A549 (cell line): ENCODE measurements at regions not wholly inside any gene's neighbourhood (a gene's known extent, or its start where the extent isn't known, plus 50 kb on each side); places are given as distances from the start of the nearest gene placed in this dataset.

Source experiments
- ATAC-seq, 2 experiments: fragments of 200-7000 bp in 1 of 2; fragments of >200 bp in 1 of 2; cut with Nextera tagmentation in 1 of 2; cut with Tn5 transposase in 1 of 2; 3 replicates each; pipeline versions ENCODE4 v1.8.0 to v1.9.1; 2018 to 2020; ENCODE audit warnings: mild to moderate bottlenecking in 1 of 2, moderate library complexity in 1 of 2
- CTCF ChIA-PET: fragments of 300-600 bp; sonication (Branson Sonifier 250); formaldehyde crosslinking; extraction: SDS; loops from one replicate; lab custom pipeline; 2021; ENCODE audit warnings: antibody characterized with exemption, inconsistent platforms; lab: Yijun Ruan, JAX
- POLR2A ChIA-PET: fragments of 350-600 bp; formaldehyde crosslinking; extraction: SDS; loops from one replicate; lab custom pipeline; 2021; ENCODE audit warnings: antibody characterized with exemption, inconsistent platforms; lab: Yijun Ruan, JAX
- DNase-seq, 2 experiments: peaks; one replicate each; pipeline versions ENCODE4 v3.0.0 to v3.0.0-alpha.2; 2011 to 2016; ENCODE audit warnings: low read depth in 1 of 2, low spot score in 1 of 2
- FAIRE-seq: peaks from 2 replicates; lab custom pipeline; 2011; peaks lifted over from hg19 to GRCh38; lab: Jason Lieb, UNC
- H3K27ac ChIP-seq, 2 experiments: fragments of >200 bp; sonication (Bioruptor Twin); formaldehyde crosslinking; 3 replicates each; pipeline ENCODE4 v1.5.1; 2016 to 2017
- H3K4me1 ChIP-seq: fragments of >200 bp; sonication (Bioruptor Twin); formaldehyde crosslinking; 3 replicates; pipeline ENCODE4 v1.6.1; 2016
- H3K4me2 ChIP-seq: fragments of >200 bp; sonication (Bioruptor Twin); formaldehyde crosslinking; 3 replicates; pipeline ENCODE4 v1.6.1; 2016
- H3K4me3 ChIP-seq: fragments of >200 bp; sonication (Bioruptor Twin); formaldehyde crosslinking; 3 replicates; pipeline ENCODE4 v1.5.1; 2016
- H3K9me3 ChIP-seq: fragments of >200 bp; sonication (Bioruptor Twin); formaldehyde crosslinking; 3 replicates; pipeline ENCODE4 v1.6.1; 2016
- CHD4 ChIP-seq: fragments of 200-600 bp; sonication (generic); IDR thresholded peaks from 2 replicates; pipeline ENCODE4 v1.6.1; 2016; ENCODE audit warnings: antibody characterized with exemption, mild to moderate bottlenecking, borderline replicate concordance
- CTCF ChIP-seq: fragments of >200 bp; sonication (Bioruptor Twin); formaldehyde crosslinking; IDR thresholded peaks from 3 replicates; pipeline ENCODE4 v1.5.1; 2016
- ELK1 ChIP-seq: fragments of 150-350 bp; IDR thresholded peaks from 2 replicates; pipeline ENCODE4 v1.6.1; 2014; ENCODE audit warnings: low read depth, mild to moderate bottlenecking, low read length
- EP300 ChIP-seq, 2 experiments: fragments of >200 bp; sonication (Bioruptor Twin); formaldehyde crosslinking; IDR thresholded peaks; 2 replicates in 1 of 2; 3 replicates in 1 of 2; pipeline ENCODE4 v1.6.1; 2016 to 2017
- ESRRA ChIP-seq: fragments of 150-350 bp; IDR thresholded peaks from 2 replicates; pipeline ENCODE4 v1.6.1; 2014; ENCODE audit warnings: mild to moderate bottlenecking, low read length, borderline replicate concordance
- HES2 ChIP-seq: fragments of >200 bp; sonication (Bioruptor Twin); formaldehyde crosslinking; IDR thresholded peaks from 2 replicates; pipeline ENCODE4 v1.6.1; 2016
- HMGXB4 ChIP-seq: fragments of 250-450 bp; sonication (Bioruptor Pico); IDR thresholded peaks from 2 replicates; pipeline ENCODE4 v1.5.0; 2021; ENCODE audit warnings: mild to moderate bottlenecking, moderate library complexity, borderline replicate concordance
- HOXA7 ChIP-seq: fragments of 250-450 bp; sonication (Bioruptor Pico); IDR thresholded peaks from 2 replicates; pipeline ENCODE4 v1.5.0; 2020; ENCODE audit warnings: mild to moderate bottlenecking, moderate library complexity
- HOXB13 ChIP-seq: fragments of 250-450 bp; sonication (Bioruptor Pico); IDR thresholded peaks from 2 replicates; pipeline ENCODE4 v1.5.0; 2020; ENCODE audit warnings: low read depth, mild to moderate bottlenecking, moderate library complexity
- MAZ ChIP-seq: fragments of 150-350 bp; IDR thresholded peaks from 2 replicates; pipeline ENCODE4 v1.6.1; 2014; ENCODE audit warnings: antibody characterized with exemption, low read depth, low read length, borderline replicate concordance
- MYC ChIP-seq: IDR thresholded peaks from 2 replicates; pipeline ENCODE4 v1.6.1; 2012; ENCODE audit warnings: mild to moderate bottlenecking, inconsistent platforms, low read length, improper control_type of control experiment, borderline replicate concordance
- POLR2AphosphoS2 ChIP-seq: conservative IDR thresholded peaks from 2 replicates; pipeline ENCODE4 v1.6.1; 2012; ENCODE audit warnings: low read length, improper control_type of control experiment, inconsistent platforms
- RAD21 ChIP-seq, 2 experiments: fragments of >200 bp in 1 of 2; sonication (Bioruptor Twin) in 1 of 2; formaldehyde crosslinking in 1 of 2; IDR thresholded peaks in 1 of 2; conservative IDR thresholded peaks in 1 of 2; 2 replicates in 1 of 2; 3 replicates in 1 of 2; pipeline ENCODE4 v1.6.1; 2012 to 2018; ENCODE audit warnings: inconsistent platforms in 1 of 2
- RARB ChIP-seq: fragments of 250-450 bp; sonication (Bioruptor Pico); IDR thresholded peaks from 2 replicates; pipeline ENCODE4 v1.8.0; 2021; ENCODE audit warnings: mild to moderate bottlenecking, moderate library complexity
- REST ChIP-seq: fragments of 200-600 bp; sonication (generic); IDR thresholded peaks from 2 replicates; pipeline ENCODE4 v1.6.1; 2016; ENCODE audit warnings: antibody characterized with exemption, mild to moderate bottlenecking, moderate library complexity
- RNF2 ChIP-seq: fragments of 200-600 bp; sonication (generic); IDR thresholded peaks from 2 replicates; pipeline ENCODE4 v1.6.1; 2016; ENCODE audit warnings: low read depth, mild to moderate bottlenecking, antibody characterized with exemption, moderate library complexity, borderline replicate concordance
- SMC3 ChIP-seq: fragments of >200 bp; sonication (Bioruptor Twin); formaldehyde crosslinking; IDR thresholded peaks from 3 replicates; pipeline ENCODE4 v1.6.1; 2018; ENCODE audit warnings: inconsistent platforms
- ZC3H11A ChIP-seq: fragments of 450-650 bp; IDR thresholded peaks from 2 replicates; pipeline ENCODE4 v1.6.1; 2014; ENCODE audit warnings: antibody characterized with exemption, mild to moderate bottlenecking
- WGBS: methylation state at CpG from one replicate; pipeline ENCODE4 v1.1.6; 2017; ENCODE audit errors: missing lambda C conversion rate; 5-methylcytosine and 5-hydroxymethylcytosine counted together
- TF ChIP-seq, protein P1 (sequence below): IDR thresholded peaks from 2 replicates; pipeline ENCODE4 v1.6.1; 2012

DNA sequence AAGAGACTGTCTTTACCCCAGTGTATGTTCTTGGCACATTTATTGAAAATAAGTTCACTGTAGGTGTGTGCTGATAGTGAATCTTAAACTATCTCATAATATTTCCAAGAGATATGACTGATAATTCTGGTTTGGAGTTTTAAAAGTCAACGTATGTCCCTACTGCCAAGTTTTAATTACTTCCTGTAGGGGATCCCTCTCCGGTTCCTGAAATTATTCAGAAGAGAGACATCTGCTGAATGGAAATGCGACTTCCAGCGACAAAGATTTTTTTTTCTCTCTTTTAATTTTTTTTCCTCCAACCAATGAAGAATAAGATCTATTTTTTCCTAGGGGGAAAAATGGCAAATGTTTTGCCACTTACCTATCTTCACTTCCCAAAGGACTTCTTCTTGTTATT lies 498.9 kb upstream of the TGFBR2 start (continued):
- TF ChIP-seq CTCF (no peak), EP300 (IDR thresholded peaks at IDR 0.05) (no peak), POLR2AphosphoS2 (no peak)

DNA sequence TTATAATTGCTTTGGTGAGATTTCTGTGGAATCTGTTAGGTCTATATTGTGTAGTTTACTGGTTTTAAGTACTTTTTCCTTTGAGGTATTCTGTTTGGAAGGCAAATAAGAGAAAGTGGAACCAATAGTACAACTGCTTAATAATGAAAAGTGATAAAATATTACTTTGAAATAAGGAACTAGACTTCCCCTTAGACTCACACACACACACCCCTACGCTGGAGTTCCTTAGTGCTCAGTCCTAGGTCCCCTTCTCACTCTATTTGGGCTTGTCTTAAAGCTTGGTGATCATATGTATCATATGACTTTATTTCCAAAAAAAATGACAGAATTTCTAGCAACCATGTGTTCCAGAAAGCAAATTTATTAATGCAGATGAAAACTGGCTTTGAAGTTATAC lies 494.0 kb upstream of the TGFBR2 start:
- Histone ChIP-seq H3K4me1 (peaks cover 9% of the 10 kb centered on the region; the same call in 1 of the 3 replicates), H3K4me2 (no peak overlapping the region), H3K9me3 (no peaks in the 10 kb centered on the region), H3K27ac (peak overlapping the region; percentile 18 to 47; a peak in 3 of 6 replicates), H3K4me3 (no peak overlapping the region)
- no peak for DNase-seq
- POLR2A ChIA-PET, result no interaction called here
- WGBS, result 34% methylated on average over 1 of the region's 1 CpG
- TF ChIP-seq RNF2, result no peak
- TF ChIP-seq HMGXB4 (CRISPR knock-in tag), result no peak
- TF ChIP-seq ESRRA, result no peak
- no peak for TF ChIP-seq SMC3
- TF ChIP-seq REST, result no peak
- no peak for TF ChIP-seq ELK1
- TF ChIP-seq RARB, result no peak
- no peak for TF ChIP-seq HOXB13
- no peak for TF ChIP-seq ZC3H11A
- TF ChIP-seq, protein P1, sequence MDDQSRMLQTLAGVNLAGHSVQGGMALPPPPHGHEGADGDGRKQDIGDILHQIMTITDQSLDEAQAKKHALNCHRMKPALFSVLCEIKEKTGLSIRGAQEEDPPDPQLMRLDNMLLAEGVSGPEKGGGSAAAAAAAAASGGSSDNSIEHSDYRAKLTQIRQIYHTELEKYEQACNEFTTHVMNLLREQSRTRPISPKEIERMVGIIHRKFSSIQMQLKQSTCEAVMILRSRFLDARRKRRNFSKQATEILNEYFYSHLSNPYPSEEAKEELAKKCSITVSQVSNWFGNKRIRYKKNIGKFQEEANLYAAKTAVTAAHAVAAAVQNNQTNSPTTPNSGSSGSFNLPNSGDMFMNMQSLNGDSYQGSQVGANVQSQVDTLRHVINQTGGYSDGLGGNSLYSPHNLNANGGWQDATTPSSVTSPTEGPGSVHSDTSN, result no peak
- no peak for TF ChIP-seq CHD4
- TF ChIP-seq HES2, result no peak
- no peak for TF ChIP-seq MAZ
- no peak for TF ChIP-seq MYC
- TF ChIP-seq RAD21 (conservative IDR thresholded peaks at IDR 0.05 in 1 of 2, IDR thresholded peaks at IDR 0.05 in 1 of 2), result no peak
- TF ChIP-seq HOXA7 (CRISPR knock-in tag), result no peak
- no peak for FAIRE-seq
- CTCF ChIA-PET, result interaction anchor here (0.5 to 3.0 kb wide), 9 partner anchors 9 to 592 kb away, joined by 3 to 11 read pairs (median 5); no protein-coding TSS in a partner anchor
- ATAC-seq, result no peak; a peak in 1 of 6 replicates
